Adipocyte (in vitro differentiated cells): ENCODE measurements at regions not wholly inside any gene's neighbourhood (a gene's known extent, or its start where the extent isn't known, plus 50 kb on each side); places are given as distances from the start of the nearest gene placed in this dataset.

Source experiments
- DNase-seq: peaks from one replicate; pipeline ENCODE4 v3.0.0-alpha.2; 2015; ENCODE audit warnings: low read depth
- H3K27me3 ChIP-seq: replicated peaks from 2 replicates; pipeline ENCODE4 v1.7.0; 2013; ENCODE audit warnings: mild to moderate bottlenecking, low read length, moderate library complexity; ENCODE audit not compliant: control insufficient read depth, insufficient read depth
- H3K36me3 ChIP-seq: 2 replicates; pipeline ENCODE4 v1.7.0; 2013; ENCODE audit warnings: low read length, mild to moderate bottlenecking, moderate library complexity; ENCODE audit not compliant: control insufficient read depth, insufficient read depth, severe bottlenecking
- H3K4me1 ChIP-seq: 2 replicates; pipeline ENCODE4 v1.7.0; 2013; ENCODE audit warnings: mild to moderate bottlenecking, low read length, moderate library complexity; ENCODE audit not compliant: control insufficient read depth, insufficient read depth
- H3K4me3 ChIP-seq: 2 replicates; pipeline ENCODE4 v1.7.0; 2013; ENCODE audit warnings: mild to moderate bottlenecking, low read length, moderate library complexity
- H3K9ac ChIP-seq: 2 replicates; pipeline ENCODE4 v1.7.0; 2013; ENCODE audit warnings: mild to moderate bottlenecking, low read length, moderate library complexity
- H3K9me3 ChIP-seq: 2 replicates; pipeline ENCODE4 v1.7.0; 2013; ENCODE audit warnings: mild to moderate bottlenecking, low read length, moderate library complexity; ENCODE audit not compliant: control insufficient read depth

GRCh38 chr4:122244764-122245163 is 92.6 kb downstream of the BLTP1 start:
- no peak for DNase-seq
- H3K9me3 ChIP-seq, result no peaks in the 10 kb centered on the region
- H3K36me3 ChIP-seq, result peaks cover 53% of the 10 kb centered on the region
- H3K9ac ChIP-seq, result no peak overlapping the region
- H3K27me3 ChIP-seq, result no peaks in the 10 kb centered on the region
- H3K4me1 ChIP-seq, result no peaks in the 10 kb centered on the region
- no peak overlapping the region for H3K4me3 ChIP-seq

- Histone ChIP-seq H3K4me1 (no peaks in the 10 kb centered on the region), H3K27me3 (no peaks in the 10 kb centered on the region), H3K9me3 (no peaks in the 10 kb centered on the region), H3K36me3 (peaks cover 60% of the 10 kb centered on the region), H3K4me3 (no peak overlapping the region), H3K9ac (no peak overlapping the region)
- no peak for DNase-seq
Measured at GRCh38 chr4:122246551-122246950, 94.4 kb downstream of the BLTP1 start.

GRCh38 chr4:122249357-122249756 is 97.2 kb downstream of the BLTP1 start:
- H3K4me3 ChIP-seq, result no peak overlapping the region
- no peaks in the 10 kb centered on the region for H3K9me3 ChIP-seq
- peaks cover 81% of the 10 kb centered on the region for H3K36me3 ChIP-seq
- no peaks in the 10 kb centered on the region for H3K27me3 ChIP-seq
- H3K4me1 ChIP-seq, result no peaks in the 10 kb centered on the region
- DNase-seq, result no peak
- no peak overlapping the region for H3K9ac ChIP-seq

GRCh38 chr4:122252584-122252983 is 100.5 kb downstream of the BLTP1 start:
- peaks cover 87% of the 10 kb centered on the region for H3K36me3 ChIP-seq
- no peaks in the 10 kb centered on the region for H3K4me1 ChIP-seq
- H3K4me3 ChIP-seq, result no peak overlapping the region
- no peaks in the 10 kb centered on the region for H3K9me3 ChIP-seq
- no peak overlapping the region for H3K9ac ChIP-seq
- no peaks in the 10 kb centered on the region for H3K27me3 ChIP-seq
- no peak for DNase-seq

GRCh38 chr4:122259849-122260248 is 107.7 kb downstream of the BLTP1 start:
- no peak for DNase-seq
- Histone ChIP-seq H3K9ac (no peak overlapping the region), H3K4me3 (no peak overlapping the region), H3K4me1 (no peaks in the 10 kb centered on the region), H3K9me3 (no peaks in the 10 kb centered on the region), H3K27me3 (no peaks in the 10 kb centered on the region), H3K36me3 (peaks cover 83% of the 10 kb centered on the region)

- no peak for DNase-seq
- Histone ChIP-seq H3K9ac (no peak overlapping the region), H3K4me3 (no peak overlapping the region), H3K36me3 (peaks cover 53% of the 10 kb centered on the region), H3K4me1 (no peaks in the 10 kb centered on the region), H3K9me3 (no peaks in the 10 kb centered on the region), H3K27me3 (no peaks in the 10 kb centered on the region)
Measured at GRCh38 chr4:122276359-122276758, 102.5 kb upstream of the ADAD1 start.

GRCh38 chr4:122278976-122279375 is 99.8 kb upstream of the ADAD1 start:
- Histone ChIP-seq H3K36me3 (peaks cover 52% of the 10 kb centered on the region), H3K4me1 (no peaks in the 10 kb centered on the region), H3K9me3 (no peaks in the 10 kb centered on the region), H3K27me3 (no peaks in the 10 kb centered on the region), H3K4me3 (no peak overlapping the region), H3K9ac (no peak overlapping the region)
- no peak for DNase-seq

GRCh38 chr4:122279670-122280069 is 99.1 kb upstream of the ADAD1 start:
- H3K4me1 ChIP-seq, result no peaks in the 10 kb centered on the region
- no peak overlapping the region for H3K9ac ChIP-seq
- no peak for DNase-seq
- peaks cover 58% of the 10 kb centered on the region for H3K36me3 ChIP-seq
- H3K9me3 ChIP-seq, result no peaks in the 10 kb centered on the region
- H3K27me3 ChIP-seq, result no peaks in the 10 kb centered on the region
- H3K4me3 ChIP-seq, result no peak overlapping the region

GRCh38 chr4:122285285-122285684 is 93.5 kb upstream of the ADAD1 start:
- Histone ChIP-seq H3K9ac (no peak overlapping the region), H3K27me3 (no peaks in the 10 kb centered on the region), H3K4me3 (no peak overlapping the region), H3K4me1 (no peaks in the 10 kb centered on the region), H3K36me3 (peaks cover 58% of the 10 kb centered on the region), H3K9me3 (no peaks in the 10 kb centered on the region)
- no peak for DNase-seq

GRCh38 chr4:122293374-122294365 is 85.1 kb upstream of the ADAD1 start:
- peaks cover 34% of the 10 kb centered on the region for H3K36me3 ChIP-seq

GRCh38 chr4:122297694-122298093 is 81.1 kb upstream of the ADAD1 start:
- no peaks in the 10 kb centered on the region for H3K27me3 ChIP-seq
- DNase-seq, result no peak
- H3K9ac ChIP-seq, result no peak overlapping the region
- H3K9me3 ChIP-seq, result no peaks in the 10 kb centered on the region
- H3K36me3 ChIP-seq, result peaks cover 31% of the 10 kb centered on the region
- H3K4me1 ChIP-seq, result no peaks in the 10 kb centered on the region
- no peak overlapping the region for H3K4me3 ChIP-seq

More at GRCh38 chr4:122293374-122294365, 85.1 kb upstream of the ADAD1 start:
- Histone ChIP-seq H3K27me3 (no peaks in the 10 kb centered on the region), H3K4me1 (no peaks in the 10 kb centered on the region), H3K4me3 (no peak overlapping the region), H3K9me3 (no peaks in the 10 kb centered on the region), H3K9ac (no peak overlapping the region)
- no peak for DNase-seq
